ENCODE measurements at regions not wholly inside any gene's neighbourhood (a gene's known extent, or its start where the extent isn't known, plus 50 kb on each side); places are given as distances from the start of the nearest gene placed in this dataset.

DNA sequence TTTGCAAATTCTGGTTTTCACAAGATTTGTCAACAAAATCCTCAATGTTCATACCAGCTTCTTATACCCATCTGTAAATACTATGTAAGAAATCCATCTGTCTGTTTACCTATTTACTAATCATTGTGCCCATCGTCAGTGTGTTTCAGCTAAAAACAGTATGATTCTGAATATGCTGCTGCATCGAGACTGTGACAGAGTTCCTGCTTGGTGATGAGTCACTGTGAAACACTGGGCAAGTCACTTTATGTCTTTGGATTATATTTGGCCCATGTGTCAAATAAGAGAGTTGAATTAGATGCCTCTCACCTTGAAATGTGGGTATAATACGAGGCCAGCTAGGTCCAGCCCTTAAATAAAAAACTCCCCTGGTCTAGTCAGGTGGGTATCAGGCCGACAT is 79.3 kb downstream of the CBLL2 start:
- intact Hi-C loops (cut with DNase I): no loop called here
- no peaks in the 10 kb centered on the region for H3K36me3 ChIP-seq
- H3K4me3 ChIP-seq: no peak overlapping the region
- no peak overlapping the region for H3K27ac ChIP-seq
- no peaks in the 10 kb centered on the region for H3K9me3 ChIP-seq
- no peaks in the 10 kb centered on the region for H3K4me1 ChIP-seq
- no peaks in the 10 kb centered on the region for H3K27me3 ChIP-seq
- WGBS, 2 donors: 83 to 87% methylated on average over 4 of the region's 4 CpGs
- TF ChIP-seq, protein P1, sequence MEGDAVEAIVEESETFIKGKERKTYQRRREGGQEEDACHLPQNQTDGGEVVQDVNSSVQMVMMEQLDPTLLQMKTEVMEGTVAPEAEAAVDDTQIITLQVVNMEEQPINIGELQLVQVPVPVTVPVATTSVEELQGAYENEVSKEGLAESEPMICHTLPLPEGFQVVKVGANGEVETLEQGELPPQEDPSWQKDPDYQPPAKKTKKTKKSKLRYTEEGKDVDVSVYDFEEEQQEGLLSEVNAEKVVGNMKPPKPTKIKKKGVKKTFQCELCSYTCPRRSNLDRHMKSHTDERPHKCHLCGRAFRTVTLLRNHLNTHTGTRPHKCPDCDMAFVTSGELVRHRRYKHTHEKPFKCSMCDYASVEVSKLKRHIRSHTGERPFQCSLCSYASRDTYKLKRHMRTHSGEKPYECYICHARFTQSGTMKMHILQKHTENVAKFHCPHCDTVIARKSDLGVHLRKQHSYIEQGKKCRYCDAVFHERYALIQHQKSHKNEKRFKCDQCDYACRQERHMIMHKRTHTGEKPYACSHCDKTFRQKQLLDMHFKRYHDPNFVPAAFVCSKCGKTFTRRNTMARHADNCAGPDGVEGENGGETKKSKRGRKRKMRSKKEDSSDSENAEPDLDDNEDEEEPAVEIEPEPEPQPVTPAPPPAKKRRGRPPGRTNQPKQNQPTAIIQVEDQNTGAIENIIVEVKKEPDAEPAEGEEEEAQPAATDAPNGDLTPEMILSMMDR (IDR thresholded peaks at IDR 0.05): no peak
- TF ChIP-seq POLR2A (IDR thresholded peaks at IDR 0.05) (no peak), POLR2AphosphoS5 (IDR thresholded peaks at IDR 0.05) (no peak), EP300 (IDR thresholded peaks at IDR 0.05) (no peak)
- no peak for DNase-seq

DNA sequence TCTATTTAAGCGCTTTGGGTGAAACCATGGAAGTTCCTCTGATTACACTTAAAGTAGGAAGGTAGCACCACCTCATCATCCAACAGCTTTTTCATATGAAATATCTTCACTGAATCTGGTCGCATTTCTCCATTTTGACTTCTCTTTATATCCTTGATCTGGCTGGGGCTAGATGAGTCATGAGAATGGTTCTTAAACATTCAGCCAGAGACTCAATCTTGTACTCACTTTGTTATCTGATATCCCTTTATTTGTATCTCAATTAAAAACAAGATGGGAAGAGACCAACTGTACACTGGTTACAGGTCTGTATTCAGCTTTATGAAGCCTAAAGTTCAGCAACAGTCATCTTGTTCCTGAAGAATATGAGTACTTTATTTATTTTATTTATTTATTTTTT is 84.9 kb downstream of the CBLL2 start:
- no peaks in the 10 kb centered on the region for H3K36me3 ChIP-seq
- DNase-seq: no peak
- no peak for TF ChIP-seq POLR2A (IDR thresholded peaks at IDR 0.05)
- TF ChIP-seq, protein P1 (IDR thresholded peaks at IDR 0.05): no peak
- no peak for TF ChIP-seq POLR2AphosphoS5 (IDR thresholded peaks at IDR 0.05)
- TF ChIP-seq EP300 (IDR thresholded peaks at IDR 0.05): no peak
- H3K27ac ChIP-seq: no peak overlapping the region
- no peaks in the 10 kb centered on the region for H3K4me1 ChIP-seq
- H3K4me3 ChIP-seq: no peak overlapping the region
- H3K27me3 ChIP-seq: no peaks in the 10 kb centered on the region
- intact Hi-C loops (cut with DNase I): no loop called here
- 94 to 96% methylated on average over 2 of the region's 2 CpGs for WGBS, 2 donors
- H3K9me3 ChIP-seq: no peaks in the 10 kb centered on the region

DNA sequence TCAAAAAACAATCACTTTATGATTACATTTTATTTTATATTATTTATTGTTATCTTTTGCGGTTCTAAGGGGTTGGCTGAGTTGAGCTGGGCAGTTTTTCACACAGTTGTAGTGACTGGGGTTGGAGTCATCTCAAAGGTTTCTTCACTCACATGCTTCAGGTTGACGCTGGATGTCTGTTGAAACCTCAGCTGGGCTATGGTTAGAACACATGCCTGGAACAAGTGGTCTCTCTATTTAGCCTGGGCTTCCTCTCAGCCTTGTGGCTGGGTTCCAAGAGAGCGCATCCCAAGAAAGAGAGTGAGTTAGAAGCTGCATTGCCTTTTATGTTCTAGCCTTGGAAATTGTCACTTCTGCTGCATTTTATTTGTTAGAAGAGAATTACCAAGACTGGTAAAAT is 87.4 kb downstream of the CBLL2 start:
- no peaks in the 10 kb centered on the region for H3K36me3 ChIP-seq
- DNase-seq: peak; percentile 64
- H3K27ac ChIP-seq: no peak overlapping the region
- no peaks in the 10 kb centered on the region for H3K9me3 ChIP-seq
- no peak for TF ChIP-seq EP300 (IDR thresholded peaks at IDR 0.05)
- no peak for TF ChIP-seq POLR2AphosphoS5 (IDR thresholded peaks at IDR 0.05)
- 82 to 84% methylated on average over 3 of the region's 3 CpGs for WGBS, 2 donors
- H3K4me1 ChIP-seq: no peaks in the 10 kb centered on the region
- H3K27me3 ChIP-seq: no peaks in the 10 kb centered on the region
- H3K4me3 ChIP-seq: no peak overlapping the region
- intact Hi-C loops (cut with DNase I): no loop called here

DNA sequence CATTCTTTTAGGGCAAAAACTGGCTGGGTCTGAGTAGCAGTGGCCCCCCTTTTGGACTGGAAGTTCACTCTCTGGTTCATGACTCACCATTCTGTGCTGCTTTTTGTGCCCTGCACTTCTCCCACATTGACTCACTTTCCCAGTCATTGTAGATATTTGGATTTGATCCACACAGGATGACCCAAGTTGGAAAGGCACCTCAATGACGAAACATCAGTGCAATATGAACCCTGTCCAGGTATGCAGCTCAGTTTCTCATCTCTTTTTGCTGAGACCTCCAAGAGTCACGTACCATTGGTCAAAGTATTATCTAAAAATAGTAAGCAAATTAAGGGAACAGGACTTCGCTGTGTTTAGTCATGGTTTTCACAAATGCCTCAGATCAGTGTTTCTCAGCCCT is 92.7 kb downstream of the CBLL2 start:
- Histone ChIP-seq H3K27ac (no peak overlapping the region), H3K4me1 (no peaks in the 10 kb centered on the region), H3K9me3 (no peaks in the 10 kb centered on the region), H3K27me3 (no peaks in the 10 kb centered on the region), H3K4me3 (no peak overlapping the region), H3K36me3 (no peaks in the 10 kb centered on the region)
- 82 to 91% methylated on average over 3 of the region's 3 CpGs for WGBS, 2 donors
- no peak for DNase-seq
- intact Hi-C loops (cut with DNase I): no loop called here
- no peak for TF ChIP-seq EP300 (IDR thresholded peaks at IDR 0.05)
- TF ChIP-seq, protein P1 (IDR thresholded peaks at IDR 0.05): no peak
- no peak for TF ChIP-seq POLR2A (IDR thresholded peaks at IDR 0.05)
- no peak for TF ChIP-seq POLR2AphosphoS5 (IDR thresholded peaks at IDR 0.05)

DNA sequence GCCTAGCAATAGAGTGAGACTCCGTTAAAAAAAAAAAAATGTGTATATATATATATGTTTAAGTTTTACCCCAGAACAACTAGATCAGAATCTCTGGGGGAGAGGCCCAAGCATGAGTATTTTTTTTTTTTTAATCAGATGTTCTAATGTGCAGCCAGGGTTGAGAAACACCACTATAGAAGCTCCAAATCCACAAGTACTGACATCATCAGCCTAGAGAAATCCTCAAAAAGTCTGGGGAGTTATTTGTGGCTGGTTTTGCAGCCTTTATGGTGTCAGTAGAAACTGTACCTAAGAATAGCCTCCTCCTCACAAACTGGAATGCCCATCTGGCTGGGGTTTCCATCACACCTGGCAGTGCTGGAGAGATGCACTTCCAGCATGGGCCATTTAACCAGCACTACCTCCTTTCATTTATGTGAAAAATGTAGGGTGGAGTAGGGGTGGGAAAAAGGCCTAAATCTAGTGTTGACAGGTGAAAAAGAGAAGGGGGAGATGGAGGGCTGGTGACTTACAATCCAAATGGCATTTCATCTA is 93.5 kb downstream of the CBLL2 start:
- WGBS, 2 donors: 88 to 100% methylated on average over 1 of the region's 1 CpG
- TF ChIP-seq, protein P1 (IDR thresholded peaks at IDR 0.05): no peak
- no peak for TF ChIP-seq POLR2A (IDR thresholded peaks at IDR 0.05)
- H3K27ac ChIP-seq: no peak overlapping the region
- no peak for DNase-seq
- intact Hi-C loops (cut with DNase I): no loop called here
- no peaks in the 10 kb centered on the region for H3K36me3 ChIP-seq
- H3K9me3 ChIP-seq: no peaks in the 10 kb centered on the region
- no peaks in the 10 kb centered on the region for H3K27me3 ChIP-seq
- no peaks in the 10 kb centered on the region for H3K4me1 ChIP-seq
- no peak overlapping the region for H3K4me3 ChIP-seq

Measured in sigmoid colon (tissue), 6 donors.